OCI-LY7 (cell line): ENCODE measurements at regions not wholly inside any gene's neighbourhood (a gene's known extent, or its start where the extent isn't known, plus 50 kb on each side); places are given as distances from the start of the nearest gene placed in this dataset.

Source experiments
- BruUV-seq: library from RNA; stranded (reverse); fragments of 400-500 nt; replicated peaks from 2 replicates; lab custom pipeline; 2021; lab: Mats Ljungman, UMichigan
- CTCF ChIA-PET: fragments of 300-600 bp; sonication (Branson Sonifier 250); formaldehyde crosslinking; loops from one replicate; lab custom pipeline; 2022; ENCODE audit warnings: antibody characterized with exemption; ENCODE audit not compliant: unreplicated experiment; lab: Charles Lee
- POLR2A ChIA-PET: fragments of 300-600 bp; sonication (Branson Sonifier 250); formaldehyde crosslinking; loops from one replicate; lab custom pipeline; 2022; ENCODE audit warnings: antibody characterized with exemption; lab: Charles Lee
- DNase-seq: peaks from one replicate; pipeline ENCODE4 v3.0.0-alpha.2; 2015; ENCODE audit warnings: low spot score
- H2AFZ ChIP-seq: fragments of 200-600 bp; sonication (generic), shearing (Covaris generic); 2 replicates; pipeline ENCODE4 v1.6.1; 2014; ENCODE audit warnings: mild to moderate bottlenecking, antibody characterized with exemption, low read length, moderate library complexity
- H3K27ac ChIP-seq: fragments of 200-600 bp; sonication (generic); 2 replicates; pipeline ENCODE4 v1.5.1; 2014; ENCODE audit warnings: mixed run types, low read depth, mild to moderate bottlenecking, moderate library complexity, low read length, inconsistent platforms; ENCODE audit not compliant: poor library complexity, severe bottlenecking
- H3K36me3 ChIP-seq: fragments of 200-600 bp; sonication (generic); 2 replicates; pipeline ENCODE4 v1.6.1; 2014; ENCODE audit warnings: mild to moderate bottlenecking, antibody characterized with exemption, low read length, moderate library complexity, mixed read lengths; ENCODE audit not compliant: insufficient read depth
- H3K4me1 ChIP-seq: fragments of 200-600 bp; sonication (generic); 2 replicates; pipeline ENCODE4 v1.5.1; 2014; ENCODE audit warnings: mild to moderate bottlenecking, low read length; ENCODE audit not compliant: insufficient read depth, poor library complexity, severe bottlenecking
- H3K4me2 ChIP-seq: fragments of 200-600 bp; sonication (generic); 2 replicates; pipeline ENCODE4 v1.6.1; 2014; ENCODE audit warnings: mild to moderate bottlenecking, low read length
- H3K4me3 ChIP-seq: fragments of 200-600 bp; sonication (generic); 2 replicates; pipeline ENCODE4 v1.5.1; 2014; ENCODE audit warnings: mild to moderate bottlenecking, low read depth, low read length; ENCODE audit not compliant: poor library complexity, severe bottlenecking
- H3K79me2 ChIP-seq: fragments of 200-600 bp; sonication (generic); 2 replicates; pipeline ENCODE4 v1.6.1; 2016; ENCODE audit warnings: low read depth, mild to moderate bottlenecking, low read length, moderate library complexity, mixed read lengths; ENCODE audit not compliant: insufficient read depth
- H3K9me2 ChIP-seq: fragments of 200-600 bp; sonication (generic); 2 replicates; pipeline ENCODE4 v1.6.1; 2016; ENCODE audit warnings: mild to moderate bottlenecking, low read length, mixed read lengths; ENCODE audit not compliant: insufficient read depth
- H3K9me3 ChIP-seq: fragments of 200-600 bp; sonication (generic); 2 replicates; pipeline ENCODE4 v1.6.1; 2014; ENCODE audit warnings: mild to moderate bottlenecking, mixed run types, low read length, mixed read lengths
- H4K20me1 ChIP-seq: fragments of 200-600 bp; sonication (generic); 2 replicates; pipeline ENCODE4 v1.6.1; 2014; ENCODE audit warnings: mild to moderate bottlenecking, antibody characterized with exemption, low read length, moderate library complexity, mixed read lengths; ENCODE audit not compliant: insufficient read depth
- EZH2phosphoT487 ChIP-seq: fragments of 200-600 bp; sonication (generic); IDR thresholded peaks from 2 replicates; pipeline ENCODE4 v1.6.1; 2018; ENCODE audit warnings: low read depth, borderline replicate concordance, mild to moderate bottlenecking, mixed run types, antibody characterized with exemption, low read length, moderate library complexity, mixed read lengths
- intact Hi-C: fragments of 100-400 bp; cut with micrococcal nuclease; formaldehyde crosslinking; loops from one replicate; pipeline ENCODE4 v1.10.0; 2022; ENCODE audit not compliant: unreplicated experiment
- TF ChIP-seq, protein P1 (sequence below): fragments of 200-600 bp; sonication (generic); conservative IDR thresholded peaks from 2 replicates; pipeline ENCODE4 v1.5.1; 2014; ENCODE audit warnings: mild to moderate bottlenecking, antibody characterized with exemption, low read length, moderate library complexity, mixed read lengths

DNA sequence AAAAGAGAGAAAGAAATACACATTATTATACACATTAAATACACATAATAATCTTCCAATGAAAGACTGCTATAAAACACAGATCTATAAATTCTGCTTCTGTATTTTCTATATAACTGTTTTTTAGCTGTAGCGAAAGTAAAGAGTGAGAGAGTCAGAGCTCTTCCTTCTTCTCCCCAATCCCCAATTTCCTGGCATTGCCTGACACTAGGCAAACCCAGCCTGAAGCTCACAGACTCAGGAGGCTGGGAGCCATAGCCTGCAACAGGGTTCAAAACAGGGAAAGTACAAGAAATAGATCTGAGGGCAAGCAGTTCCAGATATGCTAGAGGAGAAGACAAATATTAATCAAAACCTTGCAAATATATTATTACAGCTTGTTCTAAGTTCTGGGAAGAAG lies 201.6 kb downstream of the HNRNPD start:
- TF ChIP-seq, protein P1, sequence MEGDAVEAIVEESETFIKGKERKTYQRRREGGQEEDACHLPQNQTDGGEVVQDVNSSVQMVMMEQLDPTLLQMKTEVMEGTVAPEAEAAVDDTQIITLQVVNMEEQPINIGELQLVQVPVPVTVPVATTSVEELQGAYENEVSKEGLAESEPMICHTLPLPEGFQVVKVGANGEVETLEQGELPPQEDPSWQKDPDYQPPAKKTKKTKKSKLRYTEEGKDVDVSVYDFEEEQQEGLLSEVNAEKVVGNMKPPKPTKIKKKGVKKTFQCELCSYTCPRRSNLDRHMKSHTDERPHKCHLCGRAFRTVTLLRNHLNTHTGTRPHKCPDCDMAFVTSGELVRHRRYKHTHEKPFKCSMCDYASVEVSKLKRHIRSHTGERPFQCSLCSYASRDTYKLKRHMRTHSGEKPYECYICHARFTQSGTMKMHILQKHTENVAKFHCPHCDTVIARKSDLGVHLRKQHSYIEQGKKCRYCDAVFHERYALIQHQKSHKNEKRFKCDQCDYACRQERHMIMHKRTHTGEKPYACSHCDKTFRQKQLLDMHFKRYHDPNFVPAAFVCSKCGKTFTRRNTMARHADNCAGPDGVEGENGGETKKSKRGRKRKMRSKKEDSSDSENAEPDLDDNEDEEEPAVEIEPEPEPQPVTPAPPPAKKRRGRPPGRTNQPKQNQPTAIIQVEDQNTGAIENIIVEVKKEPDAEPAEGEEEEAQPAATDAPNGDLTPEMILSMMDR, result no peak
- no peak for TF ChIP-seq EZH2phosphoT487
- Histone ChIP-seq H2AFZ (no peak overlapping the region), H3K9me3 (no peaks in the 10 kb centered on the region), H4K20me1 (no peaks in the 10 kb centered on the region), H3K9me2 (no peaks in the 10 kb centered on the region), H3K79me2 (no peaks in the 10 kb centered on the region), H3K4me1 (no peaks in the 10 kb centered on the region), H3K27ac (no peak overlapping the region), H3K4me3 (no peak overlapping the region), H3K4me2 (no peak overlapping the region), H3K36me3 (no peaks in the 10 kb centered on the region)
- ChIA-PET POLR2A (no interaction called here), CTCF (no interaction called here)
- no peak for DNase-seq
- no TSS peak for BruUV-seq
- intact Hi-C loops, result no loop called here

GRCh38 chr4:82171531-82172155 lies 202.1 kb downstream of the HNRNPD start:
- no peaks in the 10 kb centered on the region for H3K4me1 ChIP-seq
- H3K79me2 ChIP-seq, result no peaks in the 10 kb centered on the region
- no peaks in the 10 kb centered on the region for H3K36me3 ChIP-seq
- no peak overlapping the region for H2AFZ ChIP-seq
- no peak overlapping the region for H3K27ac ChIP-seq
- no peaks in the 10 kb centered on the region for H4K20me1 ChIP-seq
- no peak for DNase-seq
- no peaks in the 10 kb centered on the region for H3K9me3 ChIP-seq
- no TSS peak for BruUV-seq
- H3K4me2 ChIP-seq, result no peak overlapping the region
- TF ChIP-seq, protein P1, result no peak
- no peak for TF ChIP-seq EZH2phosphoT487
- H3K4me3 ChIP-seq, result no peak overlapping the region
- intact Hi-C loops, result no loop called here
- ChIA-PET CTCF (no interaction called here), POLR2A (no interaction called here)
- H3K9me2 ChIP-seq, result no peaks in the 10 kb centered on the region

DNA sequence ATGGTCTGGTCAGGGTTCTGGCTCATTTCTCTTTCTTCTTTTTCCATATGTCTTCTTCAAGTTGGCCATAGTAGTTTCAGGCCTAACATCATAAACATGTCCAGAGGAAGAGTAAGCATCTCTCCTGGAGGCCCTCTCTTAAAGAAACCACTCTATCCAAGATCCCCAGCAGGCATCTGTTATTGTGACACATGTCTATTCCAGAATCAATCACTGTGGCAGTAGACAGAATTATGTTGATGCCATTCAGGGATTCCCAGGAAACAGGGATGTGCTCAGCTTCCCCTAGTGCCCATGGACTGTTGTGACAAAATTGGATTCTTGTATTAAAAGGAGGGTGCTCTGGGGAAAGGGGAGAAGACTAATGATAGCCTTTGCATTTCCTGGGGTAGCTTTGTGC lies 224.0 kb downstream of the HNRNPD start:
- H3K4me1 ChIP-seq, result no peaks in the 10 kb centered on the region
- TF ChIP-seq, protein P1, result no peak
- no peak for TF ChIP-seq EZH2phosphoT487
- no peaks in the 10 kb centered on the region for H4K20me1 ChIP-seq
- no peak overlapping the region for H3K27ac ChIP-seq
- BruUV-seq, result no TSS peak
- H3K4me2 ChIP-seq, result no peak overlapping the region
- H3K4me3 ChIP-seq, result no peak overlapping the region
- ChIA-PET POLR2A (no interaction called here), CTCF (no interaction called here)
- DNase-seq, result no peak
- intact Hi-C loops, result no loop called here
- no peaks in the 10 kb centered on the region for H3K79me2 ChIP-seq
- no peak overlapping the region for H2AFZ ChIP-seq
- no peaks in the 10 kb centered on the region for H3K36me3 ChIP-seq
- no peaks in the 10 kb centered on the region for H3K9me3 ChIP-seq
- no peaks in the 10 kb centered on the region for H3K9me2 ChIP-seq
